ENCODE measurements at regions not wholly inside any gene's neighbourhood (a gene's known extent, or its start where the extent isn't known, plus 50 kb on each side); places are given as distances from the start of the nearest gene placed in this dataset.

- no peak for TF ChIP-seq POLR2A (IDR thresholded peaks at IDR 0.05; ENCODE audit: low read depth, low read length)
- no peak for TF ChIP-seq POLR2AphosphoS5 (IDR thresholded peaks at IDR 0.05; ENCODE audit: low read depth, low read length)
Observed at GRCh38 chrX:65873385-65873784, 166.5 kb downstream of the VSIG4 start.

All from GM12892 (cell line).